GM12878 (cell line): ENCODE measurements at regions not wholly inside any gene's neighbourhood (a gene's known extent, or its start where the extent isn't known, plus 50 kb on each side); places are given as distances from the start of the nearest gene placed in this dataset.

Experiments used
- ATAC-seq: fragments of 200-7000 bp; cut with Tn5 transposase; 3 replicates; pipeline ENCODE4 v1.9.1; 2020; ENCODE audit warnings: mild to moderate bottlenecking, moderate library complexity
- BruUV-seq: library from RNA; stranded (reverse); fragments of 400-500 nt; replicated peaks from 2 replicates; lab custom pipeline; 2021; lab: Mats Ljungman, UMichigan
- CTCF ChIA-PET: fragments of 300-600 bp; sonication (Branson Sonifier 250); formaldehyde crosslinking; extraction: SDS; loops from one replicate; lab custom pipeline; 2021; ENCODE audit warnings: inconsistent platforms; lab: Yijun Ruan, JAX
- POLR2A ChIA-PET: fragments of 350-600 bp; formaldehyde crosslinking; extraction: SDS; loops from one replicate; lab custom pipeline; 2021; ENCODE audit warnings: inconsistent platforms; lab: Charles Lee
- RAD21 ChIA-PET: fragments of 300-600 bp; sonication (Branson Sonifier 250); formaldehyde crosslinking; loops from one replicate; lab custom pipeline; 2023; ENCODE audit warnings: antibody characterized with exemption; ENCODE audit not compliant: unreplicated experiment; lab: Charles Lee
- SMC1A ChIA-PET: fragments of 300-600 bp; sonication (Branson Sonifier 250); formaldehyde crosslinking; loops from one replicate; lab custom pipeline; 2023; ENCODE audit not compliant: unreplicated experiment, uncharacterized antibody; lab: Charles Lee
- DNase-seq: peaks from one replicate; pipeline ENCODE4 v3.0.0-alpha.2; 2011; ENCODE audit warnings: low read depth, low spot score
- FAIRE-seq: peaks from 3 replicates; lab custom pipeline; 2011; peaks lifted over from hg19 to GRCh38; lab: Jason Lieb, UNC
- H2AFZ ChIP-seq: 2 replicates; pipeline ENCODE4 v1.6.0; 2011; ENCODE audit warnings: low read depth, low read length, control low read depth; ENCODE audit not compliant: control insufficient read depth
- H3K27ac ChIP-seq: 2 replicates; pipeline ENCODE4 v1.5.1; 2011; ENCODE audit warnings: control low read depth; ENCODE audit not compliant: control insufficient read depth, insufficient read depth
- H3K27me3 ChIP-seq, 2 experiments: replicated peaks in 1 of 2; 2 replicates each; pipeline versions ENCODE4 v1.6.0 to v1.6.1; 2011; ENCODE audit warnings: low read length in 1 of 2; ENCODE audit not compliant: control insufficient read depth in 2 of 2, insufficient read depth in 2 of 2
- H3K36me3 ChIP-seq, 2 experiments: 2 replicates each; pipeline ENCODE4 v1.5.1; 2011; ENCODE audit warnings: low read length in 1 of 2; ENCODE audit not compliant: control insufficient read depth in 2 of 2, insufficient read depth in 2 of 2
- H3K4me1 ChIP-seq: 2 replicates; pipeline ENCODE4 v1.6.1; 2011; ENCODE audit warnings: mild to moderate bottlenecking, low read length, moderate library complexity, mixed read lengths; ENCODE audit not compliant: control insufficient read depth, insufficient read depth
- H3K4me2 ChIP-seq: 2 replicates; pipeline ENCODE4 v1.6.0; 2011; ENCODE audit warnings: control low read depth; ENCODE audit not compliant: control insufficient read depth, insufficient read depth
- H3K4me3 ChIP-seq: fragments of 200-600 bp; sonication (generic); 2 replicates; pipeline ENCODE4 v1.5.1; 2016
- H3K79me2 ChIP-seq: 2 replicates; pipeline ENCODE4 v1.6.0; 2011; ENCODE audit warnings: low read length; ENCODE audit not compliant: control insufficient read depth, insufficient read depth
- H3K9ac ChIP-seq: 2 replicates; pipeline ENCODE4 v1.8.0; 2011; ENCODE audit warnings: low read length, control low read depth, mixed read lengths; ENCODE audit not compliant: control insufficient read depth, insufficient read depth
- H3K9me3 ChIP-seq: replicated peaks from 3 replicates; pipeline ENCODE4 v1.5.1; 2011; ENCODE audit warnings: mild to moderate bottlenecking, low read length; ENCODE audit not compliant: control insufficient read depth, insufficient read depth
- H4K20me1 ChIP-seq: 2 replicates; pipeline ENCODE4 v1.6.0; 2011; ENCODE audit not compliant: control insufficient read depth, insufficient read depth
- CEBPZ ChIP-seq: fragments of 150-350 bp; IDR thresholded peaks from 2 replicates; pipeline ENCODE4 v1.6.1; 2016; ENCODE audit warnings: low read depth, low read length
- CHD2 ChIP-seq: IDR thresholded peaks from 2 replicates; pipeline ENCODE4 v1.6.1; 2011; ENCODE audit warnings: low read depth, low read length, improper control_type of control experiment, borderline replicate concordance
- E2F4 ChIP-seq: IDR thresholded peaks from 2 replicates; pipeline ENCODE4 v1.6.1; 2012; ENCODE audit warnings: low read depth, low read length, improper control_type of control experiment
- ESRRA ChIP-seq: IDR thresholded peaks from 2 replicates; pipeline ENCODE4 v1.6.1; 2012; ENCODE audit warnings: mild to moderate bottlenecking, low read length, improper control_type of control experiment
- KAT2A ChIP-seq: conservative IDR thresholded peaks from 2 replicates; pipeline ENCODE4 v1.6.1; 2011; ENCODE audit warnings: low read depth, low read length; ENCODE audit not compliant: control insufficient read depth
- LARP7 ChIP-seq: fragments of 450-650 bp; IDR thresholded peaks from 2 replicates; pipeline ENCODE4 v1.6.1; 2017; ENCODE audit warnings: mild to moderate bottlenecking
- NBN ChIP-seq: fragments of 450-650 bp; IDR thresholded peaks from 2 replicates; pipeline ENCODE4 v1.6.1; 2016
- NRF1 ChIP-seq: conservative IDR thresholded peaks from 2 replicates; pipeline ENCODE4 v1.6.1; 2011; ENCODE audit warnings: mild to moderate bottlenecking, low read depth, low read length, improper control_type of control experiment
- PAX8 ChIP-seq: fragments of 450-650 bp; IDR thresholded peaks from 2 replicates; pipeline ENCODE4 v1.6.1; 2017; ENCODE audit warnings: mild to moderate bottlenecking, moderate library complexity
- PKNOX1 ChIP-seq: fragments of 450-650 bp; IDR thresholded peaks from 2 replicates; pipeline ENCODE4 v1.6.1; 2016; ENCODE audit warnings: mild to moderate bottlenecking
- POU2F2 ChIP-seq: IDR thresholded peaks from 3 replicates; pipeline ENCODE4 v1.6.1; 2011; ENCODE audit warnings: low read depth, mild to moderate bottlenecking, low read length, borderline replicate concordance
- SMAD5 ChIP-seq: IDR thresholded peaks from 2 replicates; pipeline ENCODE4 v1.6.1; 2016; ENCODE audit warnings: antibody characterized with exemption, low read depth
- STAT1 ChIP-seq: fragments of 450-650 bp; conservative IDR thresholded peaks from 2 replicates; pipeline ENCODE4 v1.6.1; 2014; ENCODE audit warnings: antibody characterized with exemption, mild to moderate bottlenecking
- TCF3 ChIP-seq: IDR thresholded peaks from 2 replicates; pipeline ENCODE4 v1.6.1; 2012; ENCODE audit warnings: low read depth, mild to moderate bottlenecking, low read length, borderline replicate concordance; ENCODE audit not compliant: insufficient read depth
- WGBS: methylation state at CpG from one replicate; pipeline ENCODE4 v1.1.6; 2016; ENCODE audit warnings: low lambda C conversion rate; ENCODE audit not compliant: insufficient replicate concordance, insufficient coverage; ENCODE audit errors: missing lambda C conversion rate; 5-methylcytosine and 5-hydroxymethylcytosine counted together
- in situ Hi-C: fragments of 300-500 bp; cut with MboI; formaldehyde crosslinking; loops from 9 replicates; pipeline ENCODE4 v1.14.3; 2018; ENCODE audit warnings: mixed read lengths
- intact Hi-C: fragments of 100-400 bp; cut with micrococcal nuclease; formaldehyde crosslinking; loops from one replicate; pipeline ENCODE4 v1.14.2; 2022; ENCODE audit not compliant: unreplicated experiment

GRCh38 chr1:38781872-38782617 lies 77.5 kb downstream of the RRAGC start:
- ChIA-PET RAD21 (no interaction called here), SMC1A (no interaction called here), POLR2A (no interaction called here), CTCF (interaction anchor here (0.6 kb wide), 1 partner anchor 151 kb away, joined by 3 read pairs; no protein-coding TSS in a partner anchor)
- no peak overlapping the region for H3K27ac ChIP-seq
- no TSS peak for BruUV-seq
- TF ChIP-seq LARP7 (no peak), SMAD5 (no peak), PAX8 (no peak), NRF1 (no peak), E2F4 (no peak), CEBPZ (no peak), POU2F2 (no peak), KAT2A (no peak), ESRRA (no peak), STAT1 (no peak), NBN (no peak), TCF3 (no peak), PKNOX1 (no peak), CHD2 (no peak)
- intact Hi-C loops = no loop called here
- no peaks in the 10 kb centered on the region for H3K36me3 ChIP-seq
- H2AFZ ChIP-seq = no peak overlapping the region
- H4K20me1 ChIP-seq = no peaks in the 10 kb centered on the region
- H3K4me3 ChIP-seq = no peak overlapping the region
- ATAC-seq (no peak), FAIRE-seq (no peak), DNase-seq (no peak)
- peaks cover 0 to 8% of the 10 kb centered on the region in 2 experiments; a peak in 3 of 4 replicates for H3K27me3 ChIP-seq
- H3K4me1 ChIP-seq = no peaks in the 10 kb centered on the region
- no peak overlapping the region for H3K9ac ChIP-seq
- H3K9me3 ChIP-seq = no peaks in the 10 kb centered on the region
- H3K4me2 ChIP-seq = no peak overlapping the region
- 44% methylated on average over 4 of the region's 4 CpGs for WGBS
- no peaks in the 10 kb centered on the region for H3K79me2 ChIP-seq
- in situ Hi-C loops = no loop called here
